IPS DF 19.7 (cell line): ENCODE measurements at regions not wholly inside any gene's neighbourhood (a gene's known extent, or its start where the extent isn't known, plus 50 kb on each side); places are given as distances from the start of the nearest gene placed in this dataset.

ENCODE experiments used
- DNase-seq: peaks from one replicate; pipeline ENCODE4 v3.0.0-alpha.2; 2013; ENCODE audit warnings: low read depth, low spot score

DNA sequence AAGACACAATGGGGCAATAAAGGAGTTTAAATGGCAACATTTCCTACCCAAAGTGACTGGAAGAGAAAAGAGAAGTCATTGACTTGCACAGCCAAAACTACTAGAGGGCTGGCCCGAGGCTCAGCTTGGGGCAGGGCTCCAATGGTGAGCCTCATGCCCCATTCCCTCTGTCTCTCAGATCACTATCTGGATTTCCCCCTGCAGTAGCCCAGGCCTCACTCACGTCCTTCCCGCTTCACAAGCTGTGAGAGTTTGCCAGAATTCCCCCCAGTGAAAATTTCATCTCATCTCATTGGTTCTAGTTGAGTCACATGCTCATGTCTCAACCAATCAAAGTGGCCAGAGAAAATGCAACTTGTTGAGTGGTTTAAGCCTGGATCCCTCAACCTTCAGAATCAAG lies 181.3 kb downstream of the WDR11 start:
- DNase-seq, result no peak

DNA sequence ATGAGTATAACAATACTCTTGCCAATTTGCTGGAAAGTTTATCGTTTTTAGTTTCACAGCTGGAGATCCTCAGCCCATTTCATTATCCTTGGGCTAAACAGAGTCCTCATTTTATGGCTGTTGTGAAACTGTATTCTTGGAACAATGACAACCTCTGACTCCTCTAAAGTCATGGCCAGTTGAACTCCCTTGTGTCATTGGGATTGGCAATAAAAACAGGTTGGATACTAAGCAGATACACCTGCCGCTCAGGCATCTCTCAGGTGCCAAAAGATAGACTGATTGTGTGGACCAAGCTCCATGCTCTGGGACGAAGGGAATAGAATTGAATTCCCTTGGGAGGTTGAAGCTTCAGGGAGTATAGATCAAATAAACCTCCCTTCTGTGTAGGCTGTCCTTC lies 182.2 kb downstream of the WDR11 start:
- no peak for DNase-seq

DNA sequence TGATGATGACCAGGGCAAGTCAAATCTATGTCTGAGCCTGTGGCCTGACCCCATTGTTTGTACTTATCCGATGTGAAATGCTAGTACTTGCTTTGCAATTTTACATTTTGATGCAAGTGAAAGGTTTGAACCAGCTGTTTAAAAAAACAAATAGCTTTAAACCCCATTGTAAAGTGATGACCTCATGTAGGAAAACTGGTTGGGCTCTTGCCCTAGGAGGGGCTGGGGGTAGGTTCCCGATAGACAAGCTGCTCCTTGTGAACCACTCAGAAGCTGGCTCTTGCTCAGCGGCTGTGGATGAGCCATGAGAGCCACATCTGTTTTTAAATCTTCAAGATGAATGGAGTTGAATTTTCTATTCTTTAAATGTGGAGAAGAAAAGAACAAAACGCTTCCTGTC lies 185.3 kb downstream of the WDR11 start:
- DNase-seq, result no peak

DNA sequence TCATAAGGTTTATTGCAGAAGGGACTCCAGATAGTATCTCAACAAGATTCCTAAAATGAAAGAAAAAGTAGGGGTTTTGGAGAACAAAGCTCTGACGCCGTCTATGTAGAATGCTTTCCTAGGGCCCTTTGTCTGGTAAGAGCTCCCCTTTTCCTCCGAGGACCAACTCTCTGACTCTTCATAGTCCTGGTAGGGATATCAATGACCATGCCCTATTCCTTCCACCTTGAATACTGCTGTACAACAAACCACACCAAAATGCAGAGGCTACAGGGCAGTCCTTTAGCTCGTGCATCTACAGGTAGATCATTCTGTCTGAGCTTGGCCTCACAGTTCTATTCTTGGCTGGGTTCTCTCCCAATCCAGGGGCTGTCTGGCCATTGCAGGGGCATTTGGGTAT lies 190.3 kb downstream of the WDR11 start:
- DNase-seq, result no peak

DNA sequence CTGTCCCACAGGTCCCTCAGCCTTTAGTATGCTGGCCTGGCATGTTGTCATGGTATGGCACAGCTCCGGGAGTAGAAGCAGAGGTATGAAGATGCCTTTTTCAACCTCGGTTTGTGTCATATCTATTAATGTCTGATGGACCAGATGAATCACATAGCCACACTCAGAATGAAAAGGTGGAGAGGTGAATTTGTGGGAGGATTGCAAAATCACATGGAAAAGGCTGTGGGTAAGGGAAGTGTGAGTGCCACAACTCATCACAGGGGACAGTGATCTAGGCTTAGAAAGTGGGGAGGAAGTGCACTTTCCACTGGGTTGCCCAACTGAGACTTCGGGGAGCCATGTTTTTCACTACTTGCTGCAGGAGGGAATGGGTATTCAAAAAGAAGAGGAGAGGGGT lies 190.7 kb downstream of the WDR11 start:
- no peak for DNase-seq

DNA sequence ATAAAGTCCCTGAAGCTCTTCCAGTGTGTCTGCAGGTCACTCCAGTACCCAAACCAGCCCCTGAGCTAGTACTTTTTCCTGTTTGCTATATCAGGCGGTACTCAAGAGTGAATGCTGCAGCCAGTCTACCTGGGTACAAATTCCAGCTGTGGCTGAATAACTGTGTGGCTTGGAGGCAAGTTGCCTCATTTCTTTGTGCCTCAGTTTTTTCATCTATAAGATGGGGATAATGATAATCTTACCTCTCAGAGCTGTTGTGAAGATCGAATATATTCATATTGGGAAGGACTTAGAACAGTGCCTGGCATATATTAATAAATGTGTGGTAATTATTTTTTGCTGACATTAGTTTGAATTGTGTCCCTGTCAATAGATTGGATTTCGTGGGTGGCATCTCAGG lies 191.2 kb downstream of the WDR11 start:
- no peak for DNase-seq

DNA sequence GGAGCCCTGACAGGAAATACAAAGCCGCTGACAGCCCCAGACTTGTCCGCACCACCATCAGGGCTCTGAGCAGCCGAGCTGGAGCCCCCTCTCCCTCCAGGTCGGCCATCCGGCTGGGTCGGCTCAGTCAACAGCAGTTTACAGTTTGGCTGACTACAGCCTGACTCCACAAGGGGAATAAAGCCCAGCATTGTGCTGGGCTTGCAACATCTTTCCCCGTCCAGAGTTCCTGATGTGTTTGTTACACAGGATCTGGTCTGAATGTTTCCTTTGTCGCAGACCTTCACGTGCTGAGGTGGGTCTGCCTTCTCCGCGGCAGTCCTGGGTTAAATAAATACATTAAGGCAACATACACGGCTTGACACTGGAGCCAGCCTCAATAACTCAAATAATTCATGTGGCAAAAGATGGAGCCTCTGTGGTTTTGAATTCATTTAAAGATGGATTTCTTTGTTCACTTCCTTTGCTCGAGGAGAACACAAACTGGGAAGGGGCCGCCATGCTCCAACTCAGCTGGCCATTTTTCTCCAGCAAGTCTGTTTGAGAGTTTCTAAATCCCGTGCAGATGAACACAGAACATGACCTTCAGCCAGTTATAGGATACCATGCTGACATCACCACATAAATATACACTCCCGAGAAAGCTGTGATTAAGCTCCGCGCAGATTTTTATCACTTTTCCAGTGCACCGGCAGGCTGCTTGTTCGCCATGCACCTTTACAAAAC lies 192.1 kb downstream of the WDR11 start:
- no peak for DNase-seq

DNA sequence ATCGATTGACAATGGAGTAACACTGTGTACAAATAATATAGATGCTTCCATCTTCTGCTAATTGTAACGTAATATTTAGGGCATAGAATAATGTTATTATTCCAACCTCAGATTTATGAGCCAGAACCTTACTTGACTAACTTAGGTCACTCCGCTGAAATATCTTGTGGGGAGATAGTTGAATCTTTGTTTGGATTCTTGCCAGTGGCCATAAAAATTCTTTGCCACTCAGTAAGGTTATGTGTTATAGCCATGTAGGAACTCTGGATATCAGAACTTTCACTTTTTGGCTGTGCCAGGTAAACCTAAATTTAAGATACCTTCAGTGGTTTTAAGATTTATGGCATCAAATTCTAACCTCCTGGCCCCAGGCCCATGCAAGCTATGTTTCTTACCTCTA lies 197.6 kb downstream of the WDR11 start:
- DNase-seq, result no peak

DNA sequence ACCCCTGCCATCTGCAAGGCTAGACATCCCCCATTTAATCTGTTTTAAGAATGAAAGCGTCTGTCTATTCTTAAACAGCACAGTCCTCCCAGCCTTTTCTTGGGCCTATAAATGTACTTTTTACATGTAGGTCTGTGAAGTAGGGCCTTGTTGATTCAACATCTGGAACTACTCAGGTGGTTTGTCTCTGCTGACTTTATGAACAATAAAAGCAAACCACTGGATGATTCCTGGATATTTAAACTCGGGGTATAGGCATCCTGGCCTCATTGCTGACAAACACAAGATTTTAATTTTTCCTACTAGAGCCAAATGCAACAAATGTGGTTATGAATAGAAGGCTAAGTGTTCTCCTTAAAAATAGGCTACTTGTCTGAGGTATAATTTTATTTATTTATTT lies 198.3 kb downstream of the WDR11 start:
- no peak for DNase-seq

DNA sequence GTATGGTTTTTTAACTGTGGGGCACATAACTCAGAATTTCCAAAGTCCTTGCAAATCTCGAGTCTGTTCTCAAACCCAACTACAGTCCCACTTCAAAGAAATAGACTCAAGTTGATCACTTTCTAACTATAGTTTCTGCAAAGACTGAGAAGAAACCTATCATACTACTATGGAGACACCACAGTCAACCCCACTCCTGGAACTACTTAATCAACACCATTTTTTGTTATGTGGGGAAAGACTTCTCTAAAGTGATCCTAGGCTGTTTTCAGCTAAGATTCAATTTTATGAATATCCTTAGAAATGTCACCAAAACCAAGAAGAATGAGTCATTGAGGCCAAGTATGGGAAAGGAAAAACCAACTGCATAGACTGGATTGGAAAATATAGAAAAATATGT lies 198.8 kb downstream of the WDR11 start:
- DNase-seq, result no peak

DNA sequence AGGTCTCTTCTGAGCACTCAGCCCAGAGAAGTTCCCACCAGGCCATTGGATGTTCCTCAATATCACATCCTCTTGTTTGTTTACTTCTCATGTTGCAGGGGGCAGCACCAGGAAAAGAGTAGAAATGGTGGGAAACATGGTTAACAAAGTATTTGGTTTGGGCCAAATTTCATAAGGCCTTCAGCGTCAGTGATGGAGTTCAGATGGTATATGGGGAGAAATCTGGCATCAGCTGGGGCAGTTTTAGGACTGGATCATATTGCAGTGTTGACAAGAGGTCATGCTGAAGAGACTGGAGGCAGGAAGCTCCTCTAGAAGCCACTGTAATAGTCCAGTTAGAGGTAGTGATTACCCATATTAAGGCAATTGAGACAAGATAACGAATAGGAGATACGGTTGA lies 200.0 kb downstream of the WDR11 start:
- DNase-seq, result no peak

DNA sequence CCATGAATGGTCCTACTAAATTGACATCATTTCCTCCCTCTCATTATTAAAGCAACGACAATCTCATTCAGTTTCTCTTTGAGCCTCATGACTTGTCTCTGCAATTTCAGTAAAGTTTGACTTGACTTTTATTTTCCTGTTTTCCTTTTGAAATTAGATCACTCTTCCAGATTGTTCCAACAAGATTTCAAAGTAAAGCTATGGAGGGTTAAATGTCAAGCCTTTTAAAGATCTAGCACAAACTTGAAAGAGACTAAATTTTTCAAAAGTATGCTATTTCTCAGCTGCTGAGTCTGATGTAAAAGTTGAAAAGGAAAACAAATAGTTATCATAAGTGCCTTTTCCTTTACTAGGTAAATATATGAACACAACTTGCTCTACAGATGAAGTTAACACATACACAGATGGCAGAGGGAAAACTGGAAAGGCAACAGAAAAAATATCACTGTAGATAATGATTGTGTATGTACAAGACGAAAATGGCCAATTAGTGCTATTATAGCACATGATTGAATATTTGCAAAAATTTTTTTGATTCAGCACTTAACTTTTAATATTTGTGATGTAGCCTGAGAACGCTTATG lies 200.6 kb downstream of the WDR11 start:
- no peak for DNase-seq

DNA sequence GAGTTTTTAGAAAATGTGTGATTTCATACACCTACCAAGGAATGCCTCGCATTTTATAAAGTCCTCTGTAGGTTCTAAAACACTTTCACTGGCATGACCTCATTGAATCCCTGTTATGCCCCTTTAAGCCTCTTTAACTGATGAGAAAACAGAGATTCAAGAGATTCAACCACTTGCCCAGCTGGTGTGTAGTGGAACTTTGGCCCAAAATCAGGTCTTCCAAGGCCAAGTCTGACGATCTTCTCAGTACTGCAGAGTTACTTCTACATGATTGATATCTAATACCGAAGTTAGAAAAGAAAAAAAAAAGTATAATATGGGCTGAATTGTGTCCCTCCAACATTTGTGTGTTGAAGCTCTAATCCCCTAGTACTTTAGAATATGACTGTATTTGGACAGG lies 202.0 kb downstream of the WDR11 start:
- DNase-seq, result no peak

DNA sequence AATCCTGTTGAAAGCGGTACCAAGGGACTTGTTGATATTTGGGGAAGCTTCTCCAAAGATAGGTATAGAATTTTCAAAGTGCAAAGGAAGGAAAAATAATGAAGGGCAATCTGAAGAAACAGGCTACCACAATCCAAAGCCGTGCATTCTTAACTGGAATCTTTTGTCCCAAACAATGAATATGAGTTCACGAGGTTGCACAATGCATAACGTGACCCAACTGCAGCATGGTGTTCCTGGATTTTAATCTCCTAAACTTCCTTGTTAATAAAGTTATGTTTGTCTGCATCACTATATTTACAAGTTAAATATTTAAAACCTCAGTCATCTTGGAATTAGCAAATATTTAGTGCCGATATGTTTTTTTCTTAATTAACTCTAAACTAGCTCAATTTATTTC lies 203.7 kb downstream of the WDR11 start:
- DNase-seq, result no peak

DNA sequence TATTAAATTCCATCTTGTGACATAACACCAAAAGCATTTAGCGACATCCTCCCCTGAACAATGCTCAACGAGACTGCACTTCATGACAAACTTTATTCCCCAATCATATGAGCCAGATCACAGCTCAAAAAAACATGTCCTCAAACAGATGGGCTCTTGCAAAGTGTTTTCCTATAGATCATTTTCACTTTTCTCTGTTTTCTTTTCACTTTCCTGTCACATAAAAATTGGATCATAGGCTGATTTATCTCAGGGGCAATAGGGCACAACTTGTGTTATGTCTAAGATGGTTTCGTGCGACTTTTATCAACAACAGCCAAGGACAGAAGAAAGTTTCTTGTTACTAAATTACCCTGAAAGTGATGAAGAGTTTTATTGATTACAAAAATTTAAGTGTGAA lies 206.1 kb downstream of the WDR11 start:
- DNase-seq, result no peak

DNA sequence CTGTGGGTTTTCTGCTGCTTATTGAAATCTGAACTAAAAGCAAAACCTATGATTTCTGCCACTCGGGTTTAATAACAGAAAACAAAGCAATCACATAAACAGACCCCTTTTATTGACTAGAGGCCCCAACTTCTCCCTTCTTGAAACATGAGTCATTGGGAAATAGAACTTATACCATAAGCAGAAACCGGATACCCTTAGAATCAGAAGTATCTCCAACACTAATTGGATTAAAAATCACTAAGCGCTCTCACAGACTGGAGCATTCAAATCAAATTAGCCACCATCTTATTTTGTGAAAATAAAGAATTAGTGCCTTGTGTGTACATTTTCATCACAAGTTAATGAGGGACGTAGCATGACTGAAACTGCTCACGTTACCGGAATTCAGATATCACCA lies 206.9 kb downstream of the WDR11 start:
- DNase-seq, result no peak

DNA sequence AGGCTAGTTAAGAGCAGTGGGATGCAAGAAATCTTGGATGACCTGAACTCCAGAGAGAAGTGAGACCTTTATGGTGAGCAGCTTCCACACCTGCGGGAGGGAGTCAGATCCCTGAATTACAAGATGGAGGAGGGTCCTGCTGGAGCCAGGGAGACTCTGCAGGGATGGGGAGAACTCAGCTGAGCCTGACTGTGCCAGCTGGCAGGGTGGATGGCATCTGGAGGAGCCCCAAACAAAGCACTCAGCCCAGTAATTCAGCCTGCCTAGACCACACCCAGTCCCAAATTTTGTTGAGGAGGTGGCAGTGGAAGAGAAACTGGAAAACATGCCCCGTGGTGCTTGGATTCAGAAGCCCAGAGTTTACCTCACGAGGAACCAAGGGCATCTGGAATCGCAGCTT lies 208.2 kb downstream of the WDR11 start:
- DNase-seq, result no peak

DNA sequence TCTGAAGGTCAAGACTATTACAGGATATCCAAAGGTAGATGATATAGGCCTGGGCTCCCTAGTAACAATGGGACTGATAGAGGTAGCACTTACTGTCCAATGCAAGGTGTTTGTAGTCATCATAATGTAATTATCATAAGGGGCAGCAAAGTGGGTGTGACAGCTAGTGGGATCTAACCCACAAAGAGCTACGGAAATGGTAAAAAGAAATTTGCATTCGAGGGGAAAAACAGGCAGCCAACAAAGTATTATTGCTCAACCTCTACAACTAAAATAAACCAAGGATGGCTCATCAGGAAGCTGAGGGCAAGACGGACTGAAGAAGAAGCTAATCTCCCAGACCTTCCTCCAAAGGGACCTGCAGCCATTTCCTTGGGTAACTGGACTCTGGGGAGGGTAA lies 211.0 kb downstream of the WDR11 start:
- DNase-seq, result no peak

DNA sequence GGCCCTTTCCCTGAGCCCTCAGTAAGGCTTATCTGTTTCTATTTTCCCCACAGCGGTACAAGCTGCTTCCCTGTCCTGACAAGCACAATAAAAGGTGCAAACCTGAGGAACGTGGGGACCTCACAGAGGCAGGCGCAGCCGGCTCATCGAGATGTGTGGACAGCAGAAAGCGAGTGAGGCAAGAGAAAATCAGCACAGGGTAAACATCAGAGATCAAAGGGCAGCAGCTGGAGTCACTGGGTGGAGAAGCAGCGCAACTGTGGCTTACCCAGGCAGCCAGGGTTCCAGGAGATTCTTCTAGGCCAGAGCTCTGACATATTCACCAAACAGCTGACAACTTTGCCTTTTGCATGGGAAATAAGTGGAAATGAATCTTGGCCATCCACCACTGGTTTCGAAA lies 212.6 kb downstream of the WDR11 start:
- no peak for DNase-seq

DNA sequence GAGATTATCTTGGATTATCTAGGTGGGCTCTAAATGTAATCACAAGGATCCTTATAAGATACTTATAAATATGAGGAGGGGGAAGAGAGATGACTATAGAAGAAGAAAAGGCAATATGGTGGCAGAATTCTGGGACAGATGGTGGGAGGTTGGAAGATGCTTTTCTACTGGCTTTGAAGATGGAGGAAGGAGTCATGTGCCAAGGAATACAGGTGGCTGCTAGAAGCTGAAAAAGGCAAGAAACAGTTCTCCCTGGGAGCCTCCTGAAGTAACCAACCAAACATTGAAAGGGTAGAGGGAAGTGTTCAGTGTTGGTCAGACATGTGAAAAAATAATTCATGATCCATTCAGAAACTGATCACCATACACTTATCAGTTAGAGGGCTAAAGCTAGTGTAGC lies 213.3 kb downstream of the WDR11 start:
- DNase-seq, result no peak

DNA sequence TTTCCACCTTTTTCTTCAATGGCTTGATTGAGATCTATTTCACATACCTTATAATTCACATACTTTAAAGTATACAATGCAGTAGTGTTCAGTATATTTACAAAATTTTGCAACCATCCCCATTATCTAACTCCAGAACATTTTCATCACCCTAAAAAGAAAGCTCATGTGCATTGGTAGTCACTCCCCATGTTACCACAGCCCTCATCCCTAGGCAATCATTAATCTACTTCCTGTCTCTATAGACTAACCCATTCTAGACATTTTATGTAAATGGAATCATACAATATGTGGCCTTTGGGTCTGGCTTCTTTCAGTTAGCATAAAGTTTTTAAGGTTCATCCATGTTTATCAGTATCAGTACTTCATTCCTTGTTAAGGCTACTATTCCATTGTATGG lies 214.2 kb downstream of the WDR11 start:
- DNase-seq, result no peak

DNA sequence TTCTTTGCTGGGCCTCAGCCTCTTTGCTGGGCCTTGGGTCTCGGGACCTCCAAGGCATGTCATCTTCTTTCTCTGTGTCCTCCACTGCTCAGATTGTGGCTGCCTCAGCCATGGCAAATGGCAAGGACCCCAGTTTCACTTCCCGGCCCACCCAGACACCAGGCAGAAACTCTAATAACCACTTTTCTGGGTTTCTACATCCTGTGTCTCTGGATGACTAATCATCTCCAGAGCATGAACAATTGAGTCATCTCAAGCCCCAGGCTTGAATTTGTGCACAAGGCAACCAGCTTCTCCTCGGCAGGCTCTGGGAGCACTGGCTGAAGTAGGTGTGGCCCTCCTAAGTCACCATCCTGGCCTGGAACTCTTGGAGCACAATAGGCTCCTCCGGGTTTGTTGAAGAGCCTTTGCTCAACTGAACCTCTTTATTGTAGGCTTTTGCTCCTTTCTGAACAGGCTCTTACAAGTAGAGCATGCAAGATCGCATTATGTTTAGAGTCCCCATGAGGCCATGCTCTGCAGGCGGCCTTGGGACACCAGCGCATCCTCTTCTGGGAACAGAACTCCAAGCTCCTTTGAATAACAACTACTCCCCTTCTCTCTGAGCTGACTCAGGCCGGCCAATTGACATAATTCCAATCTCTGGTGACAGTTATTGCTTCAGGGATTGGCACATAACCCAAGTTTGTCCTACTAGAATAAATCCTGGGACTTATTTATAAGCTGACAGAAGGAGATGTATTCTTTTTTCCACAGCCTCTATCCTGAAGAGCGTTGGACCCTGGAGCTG lies 218.1 kb downstream of the WDR11 start:
- no peak for DNase-seq
